WTC11 (cell line): ENCODE measurements at regions not wholly inside any gene's neighbourhood (a gene's known extent, or its start where the extent isn't known, plus 50 kb on each side); places are given as distances from the start of the nearest gene placed in this dataset.

ENCODE experiments used
- ATAC-seq: fragments of 200-7000 bp; cut with Tn5 transposase; 2 replicates; pipeline ENCODE4 v1.10.0; 2021; ENCODE audit warnings: mild to moderate bottlenecking, moderate library complexity
- CTCF ChIA-PET: fragments of 300-600 bp; sonication (Branson Sonifier 250); formaldehyde crosslinking; loops from one replicate; lab custom pipeline; 2021; ENCODE audit warnings: antibody characterized with exemption; lab: Charles Lee
- POLR2A ChIA-PET: fragments of 350-600 bp; sonication (Branson Sonifier 250); formaldehyde crosslinking; loops from one replicate; lab custom pipeline; 2021; ENCODE audit warnings: antibody characterized with exemption; lab: Charles Lee
- DNase-seq: peaks from one replicate; pipeline ENCODE4 v3.0.0; 2021; ENCODE audit warnings: low spot score
- H3K27ac Mint-ChIP-seq: 2 replicates; pipeline ENCODE4 v1.8.0; 2021; ENCODE audit warnings: mixed read lengths
- H3K27me3 Mint-ChIP-seq: 2 replicates; pipeline ENCODE4 v1.8.0; 2021; ENCODE audit warnings: low read depth, mild to moderate bottlenecking, moderate library complexity, mixed read lengths
- H3K36me3 Mint-ChIP-seq: 2 replicates; pipeline ENCODE4 v1.8.0; 2021; ENCODE audit warnings: mixed read lengths
- H3K4me1 Mint-ChIP-seq: 2 replicates; pipeline ENCODE4 v1.8.0; 2022; ENCODE audit warnings: mixed read lengths
- H3K4me3 Mint-ChIP-seq: 2 replicates; pipeline ENCODE4 v1.8.0; 2021; ENCODE audit warnings: mild to moderate bottlenecking, moderate library complexity, mixed read lengths
- H3K9me3 Mint-ChIP-seq: 2 replicates; pipeline ENCODE4 v1.8.0; 2021; ENCODE audit warnings: mixed read lengths
- AFF4 ChIP-seq: sonication (generic); formaldehyde crosslinking; IDR thresholded peaks from 2 replicates; pipeline ENCODE4 v1.8.1; 2023; ENCODE audit warnings: mild to moderate bottlenecking, missing genetic modification reagents, borderline replicate concordance
- ATF2 ChIP-seq: sonication (generic); formaldehyde crosslinking; IDR thresholded peaks from 2 replicates; pipeline ENCODE4 v1.8.1; 2022; ENCODE audit warnings: low read depth, missing genetic modification reagents, borderline replicate concordance
- CREM ChIP-seq: sonication (generic); formaldehyde crosslinking; IDR thresholded peaks from 2 replicates; pipeline ENCODE4 v1.8.1; 2022; ENCODE audit warnings: mild to moderate bottlenecking, missing genetic modification reagents, moderate library complexity
- CTCF ChIP-seq: fragments of 200-600 bp; IDR thresholded peaks from 2 replicates; pipeline ENCODE4 v1.8.0; 2022; ENCODE audit warnings: antibody characterized with exemption
- GRHL2 ChIP-seq: fragments of 250-450 bp; sonication (Bioruptor Pico); IDR thresholded peaks from 2 replicates; pipeline ENCODE4 v1.8.0; 2022; ENCODE audit warnings: mild to moderate bottlenecking, moderate library complexity; ENCODE audit not compliant: insufficient replicate concordance, severe bottlenecking
- GTF2I ChIP-seq: fragments of 250-450 bp; sonication (Bioruptor Pico); conservative IDR thresholded peaks from 2 replicates; pipeline ENCODE4 v1.4.0; 2021; ENCODE audit warnings: mild to moderate bottlenecking
- HMGA2 ChIP-seq: fragments of 250-450 bp; sonication (Bioruptor Pico); IDR thresholded peaks from 2 replicates; pipeline ENCODE4 v1.4.0; 2021; ENCODE audit warnings: mild to moderate bottlenecking, moderate library complexity
- MLX ChIP-seq: sonication (generic); formaldehyde crosslinking; IDR thresholded peaks from 2 replicates; pipeline ENCODE4 v1.8.1; 2023; ENCODE audit warnings: mild to moderate bottlenecking, missing genetic modification reagents, moderate library complexity
- OVOL2 ChIP-seq: fragments of 250-450 bp; sonication (Bioruptor Pico); IDR thresholded peaks from 2 replicates; pipeline ENCODE4 v1.9.0; 2021; ENCODE audit warnings: mild to moderate bottlenecking, borderline replicate concordance
- RELA ChIP-seq: sonication (generic); formaldehyde crosslinking; IDR thresholded peaks from 2 replicates; pipeline ENCODE4 v1.8.1; 2022; ENCODE audit warnings: missing genetic modification reagents, mild to moderate bottlenecking, borderline replicate concordance
- RORB ChIP-seq: fragments of 250-450 bp; sonication (Bioruptor Pico); IDR thresholded peaks from 2 replicates; pipeline ENCODE4 v1.9.0; 2021; ENCODE audit warnings: mild to moderate bottlenecking
- SP1 ChIP-seq: sonication (generic); formaldehyde crosslinking; conservative IDR thresholded peaks from 2 replicates; pipeline ENCODE4 v1.8.1; 2022; ENCODE audit warnings: missing genetic modification reagents
- ZMAT4 ChIP-seq: fragments of 250-450 bp; sonication (Bioruptor Pico); IDR thresholded peaks from 2 replicates; pipeline ENCODE4 v1.9.0; 2021; ENCODE audit warnings: mild to moderate bottlenecking
- ZNF219 ChIP-seq: sonication (generic); formaldehyde crosslinking; IDR thresholded peaks from 2 replicates; pipeline ENCODE4 v1.8.0; 2023; ENCODE audit warnings: missing genetic modification reagents, mild to moderate bottlenecking, borderline replicate concordance
- ZNF232 ChIP-seq: sonication (generic); formaldehyde crosslinking; IDR thresholded peaks from 2 replicates; pipeline ENCODE4 v1.8.0; 2022; ENCODE audit warnings: mild to moderate bottlenecking, missing genetic modification reagents
- ZNF281 ChIP-seq: sonication (generic); formaldehyde crosslinking; IDR thresholded peaks from 2 replicates; pipeline ENCODE4 v1.8.0; 2023; ENCODE audit warnings: mild to moderate bottlenecking, missing genetic modification reagents
- ZNF317 ChIP-seq: sonication (generic); formaldehyde crosslinking; IDR thresholded peaks from 2 replicates; pipeline ENCODE4 v1.8.1; 2023; ENCODE audit warnings: low read depth, mild to moderate bottlenecking, moderate library complexity, missing genetic modification reagents, borderline replicate concordance
- ZNF416 ChIP-seq: fragments of 250-450 bp; sonication (Bioruptor Pico); IDR thresholded peaks from 2 replicates; pipeline ENCODE4 v1.9.0; 2021; ENCODE audit warnings: mild to moderate bottlenecking, inconsistent platforms
- ZNF423 ChIP-seq: fragments of 250-450 bp; sonication (Bioruptor Pico); IDR thresholded peaks from 2 replicates; pipeline ENCODE4 v2.1.2; 2022; ENCODE audit warnings: mild to moderate bottlenecking, moderate library complexity
- ZSCAN18 ChIP-seq: fragments of 250-450 bp; sonication (Bioruptor Pico); IDR thresholded peaks from 2 replicates; pipeline ENCODE4 v2.1.2; 2022; ENCODE audit warnings: mild to moderate bottlenecking, moderate library complexity

- TF ChIP-seq ZNF281 = no peak
- no peak for TF ChIP-seq ZMAT4 (CRISPR knock-in tag)
- TF ChIP-seq HMGA2 (CRISPR knock-in tag) = no peak
- no peak for TF ChIP-seq ZNF317 (CRISPR knock-in tag)
Measured at GRCh38 chr14:25111061-25111601, 61.2 kb upstream of the STXBP6 start (continued).

- no peak for ATAC-seq
- Mint-ChIP-seq H3K4me1 (no peaks in the 10 kb centered on the region), H3K36me3 (no peaks in the 10 kb centered on the region)
- TF ChIP-seq ZNF281 (no peak), ZNF232 (CRISPR knock-in tag) (no peak), ATF2 (CRISPR knock-in tag) (no peak), GTF2I (CRISPR knock-in tag) (no peak), ZNF219 (CRISPR knock-in tag) (no peak), ZNF416 (CRISPR knock-in tag) (no peak), SP1 (CRISPR knock-in tag) (no peak), GRHL2 (no peak), RORB (CRISPR knock-in tag) (no peak), CTCF (no peak), ZSCAN18 (no peak), ZNF423 (CRISPR knock-in tag) (no peak), CREM (CRISPR knock-in tag) (no peak), MLX (CRISPR knock-in tag) (no peak), OVOL2 (CRISPR knock-in tag) (no peak), RELA (CRISPR knock-in tag) (no peak), AFF4 (CRISPR knock-in tag) (no peak)
- TF ChIP-seq, all 79 proteins: peak for 0
- POLR2A ChIA-PET = no interaction called here
- no peak for DNase-seq
- H3K9me3 Mint-ChIP-seq = peaks cover 6% of the 10 kb centered on the region
- H3K27ac Mint-ChIP-seq = no peak overlapping the region
- H3K4me3 Mint-ChIP-seq = no peak overlapping the region
- no peaks in the 10 kb centered on the region for H3K27me3 Mint-ChIP-seq
- CTCF ChIA-PET = interaction anchor here (3.9 kb wide), 1 partner anchor 22 kb away, joined by 16 read pairs; no protein-coding TSS in a partner anchor
Measured at GRCh38 chr14:25110106-25110505, 60.2 kb upstream of the STXBP6 start.
